ENCODE measurements at regions not wholly inside any gene's neighbourhood (a gene's known extent, or its start where the extent isn't known, plus 50 kb on each side); places are given as distances from the start of the nearest gene placed in this dataset.

DNA sequence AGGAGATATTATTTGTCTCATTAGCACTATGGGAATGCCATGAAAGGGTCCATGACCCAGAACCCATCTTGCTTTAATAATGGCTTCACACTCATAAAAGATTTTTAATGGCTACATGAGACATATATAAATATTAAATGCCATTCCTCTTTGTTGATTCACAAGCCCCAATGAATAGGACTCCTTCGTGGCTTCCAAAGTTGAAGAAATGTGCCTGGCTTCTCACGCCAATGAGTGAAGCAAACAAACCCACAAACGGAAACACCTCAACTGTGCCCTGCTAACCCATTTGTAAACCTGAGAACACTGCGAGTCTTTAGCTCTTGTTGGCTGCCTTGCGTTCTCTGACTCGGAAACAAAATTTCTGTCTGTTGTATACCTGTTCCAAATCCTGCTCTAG, 381.7 kb upstream of the DDHD1 start:
- TF ChIP-seq, protein P1, sequence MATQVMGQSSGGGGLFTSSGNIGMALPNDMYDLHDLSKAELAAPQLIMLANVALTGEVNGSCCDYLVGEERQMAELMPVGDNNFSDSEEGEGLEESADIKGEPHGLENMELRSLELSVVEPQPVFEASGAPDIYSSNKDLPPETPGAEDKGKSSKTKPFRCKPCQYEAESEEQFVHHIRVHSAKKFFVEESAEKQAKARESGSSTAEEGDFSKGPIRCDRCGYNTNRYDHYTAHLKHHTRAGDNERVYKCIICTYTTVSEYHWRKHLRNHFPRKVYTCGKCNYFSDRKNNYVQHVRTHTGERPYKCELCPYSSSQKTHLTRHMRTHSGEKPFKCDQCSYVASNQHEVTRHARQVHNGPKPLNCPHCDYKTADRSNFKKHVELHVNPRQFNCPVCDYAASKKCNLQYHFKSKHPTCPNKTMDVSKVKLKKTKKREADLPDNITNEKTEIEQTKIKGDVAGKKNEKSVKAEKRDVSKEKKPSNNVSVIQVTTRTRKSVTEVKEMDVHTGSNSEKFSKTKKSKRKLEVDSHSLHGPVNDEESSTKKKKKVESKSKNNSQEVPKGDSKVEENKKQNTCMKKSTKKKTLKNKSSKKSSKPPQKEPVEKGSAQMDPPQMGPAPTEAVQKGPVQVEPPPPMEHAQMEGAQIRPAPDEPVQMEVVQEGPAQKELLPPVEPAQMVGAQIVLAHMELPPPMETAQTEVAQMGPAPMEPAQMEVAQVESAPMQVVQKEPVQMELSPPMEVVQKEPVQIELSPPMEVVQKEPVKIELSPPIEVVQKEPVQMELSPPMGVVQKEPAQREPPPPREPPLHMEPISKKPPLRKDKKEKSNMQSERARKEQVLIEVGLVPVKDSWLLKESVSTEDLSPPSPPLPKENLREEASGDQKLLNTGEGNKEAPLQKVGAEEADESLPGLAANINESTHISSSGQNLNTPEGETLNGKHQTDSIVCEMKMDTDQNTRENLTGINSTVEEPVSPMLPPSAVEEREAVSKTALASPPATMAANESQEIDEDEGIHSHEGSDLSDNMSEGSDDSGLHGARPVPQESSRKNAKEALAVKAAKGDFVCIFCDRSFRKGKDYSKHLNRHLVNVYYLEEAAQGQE (IDR thresholded peaks at IDR 0.05; ENCODE audit: unreplicated experiment): no peak
- no peak for TF ChIP-seq ZNF331 (CRISPR knock-in tag; IDR thresholded peaks at IDR 0.05; ENCODE audit: low read depth)
- TF ChIP-seq, protein P2, sequence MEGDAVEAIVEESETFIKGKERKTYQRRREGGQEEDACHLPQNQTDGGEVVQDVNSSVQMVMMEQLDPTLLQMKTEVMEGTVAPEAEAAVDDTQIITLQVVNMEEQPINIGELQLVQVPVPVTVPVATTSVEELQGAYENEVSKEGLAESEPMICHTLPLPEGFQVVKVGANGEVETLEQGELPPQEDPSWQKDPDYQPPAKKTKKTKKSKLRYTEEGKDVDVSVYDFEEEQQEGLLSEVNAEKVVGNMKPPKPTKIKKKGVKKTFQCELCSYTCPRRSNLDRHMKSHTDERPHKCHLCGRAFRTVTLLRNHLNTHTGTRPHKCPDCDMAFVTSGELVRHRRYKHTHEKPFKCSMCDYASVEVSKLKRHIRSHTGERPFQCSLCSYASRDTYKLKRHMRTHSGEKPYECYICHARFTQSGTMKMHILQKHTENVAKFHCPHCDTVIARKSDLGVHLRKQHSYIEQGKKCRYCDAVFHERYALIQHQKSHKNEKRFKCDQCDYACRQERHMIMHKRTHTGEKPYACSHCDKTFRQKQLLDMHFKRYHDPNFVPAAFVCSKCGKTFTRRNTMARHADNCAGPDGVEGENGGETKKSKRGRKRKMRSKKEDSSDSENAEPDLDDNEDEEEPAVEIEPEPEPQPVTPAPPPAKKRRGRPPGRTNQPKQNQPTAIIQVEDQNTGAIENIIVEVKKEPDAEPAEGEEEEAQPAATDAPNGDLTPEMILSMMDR (conservative IDR thresholded peaks at IDR 0.05; ENCODE audit: low read depth in 2 of 2): no peak
- TF ChIP-seq POLR2AphosphoS5 (IDR thresholded peaks at IDR 0.05; ENCODE audit: low read depth): no peak
- no peak for TF ChIP-seq EZH2 (IDR thresholded peaks at IDR 0.05; ENCODE audit: low read depth, unreplicated experiment)
- TF ChIP-seq CREB1 (CRISPR knock-in tag; IDR thresholded peaks at IDR 0.05; ENCODE audit: low read depth): no peak
- TF ChIP-seq EZH2phosphoT487 (IDR thresholded peaks at IDR 0.05; ENCODE audit: unreplicated experiment): no peak

Data from GM23338 (cell line).